ENCODE measurements at regions not wholly inside any gene's neighbourhood (a gene's known extent, or its start where the extent isn't known, plus 50 kb on each side); places are given as distances from the start of the nearest gene placed in this dataset.

- TF ChIP-seq ARNTL (CRISPR knock-in tag; IDR thresholded peaks at IDR 0.05; ENCODE audit: borderline replicate concordance, low read depth) (no peak), PPARA (CRISPR knock-in tag; IDR thresholded peaks at IDR 0.05; ENCODE audit: borderline replicate concordance) (no peak), BACH2 (CRISPR knock-in tag; IDR thresholded peaks at IDR 0.05; ENCODE audit: borderline replicate concordance) (no peak), ZNF8 (CRISPR knock-in tag; IDR thresholded peaks at IDR 0.05) (no peak), ZNF565 (CRISPR knock-in tag; conservative IDR thresholded peaks at IDR 0.05; ENCODE audit: low read depth) (no peak), OSR1 (CRISPR knock-in tag; IDR thresholded peaks at IDR 0.05) (no peak)
Measured at GRCh38 chr14:46571970-46572369, 79.6 kb downstream of the RPL10L start.

Measured in SK-N-SH treated with all-trans-retinoic acid at 6 μM for 48 hours (cell line).